ENCODE measurements at regions not wholly inside any gene's neighbourhood (a gene's known extent, or its start where the extent isn't known, plus 50 kb on each side); places are given as distances from the start of the nearest gene placed in this dataset.

DNA sequence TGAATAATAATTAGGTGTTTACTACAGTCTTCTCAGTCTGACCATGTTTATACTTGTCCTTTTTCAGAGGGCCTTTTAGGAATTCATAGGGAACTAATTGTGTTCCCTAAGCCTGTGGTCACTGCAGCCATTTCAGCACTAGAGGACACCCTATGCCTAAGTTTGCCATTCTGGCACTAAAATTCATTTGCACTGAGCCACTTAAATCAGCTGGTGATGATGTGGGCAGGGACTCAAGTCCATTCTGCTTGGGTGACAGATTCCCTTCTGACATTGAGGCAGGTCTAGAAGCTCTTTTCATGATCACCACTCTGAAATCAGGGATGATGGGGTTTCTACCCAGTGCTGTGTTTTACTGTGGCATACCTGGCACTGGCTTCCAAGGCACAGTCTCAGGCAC lies 1178.9 kb upstream of the DIAPH2 start:
- H2BK20ac ChIP-seq (ENCODE audit: low read length) = no peak overlapping the region
- CTCF ChIA-PET (ENCODE audit: partially characterized antibody) = interaction anchor here (0.5 to 0.7 kb wide), 3 partner anchors 18 to 523 kb away, joined by 3 read pairs; no protein-coding TSS in a partner anchor
- DNase-seq (ENCODE audit: low read depth in 1 of 2, low spot score in 2 of 2) (peak in 1 of 2 experiments; percentile 7), FAIRE-seq (peak; percentile 97)
- H3K56ac ChIP-seq (replicated peaks; ENCODE audit: insufficient read length, low read depth, low read length) = no peak overlapping the region
- no peak overlapping the region for H3K9ac ChIP-seq (replicated peaks in 1 of 4; ENCODE audit: extremely low read depth in 1 of 4, low read depth in 3 of 4, low read length in 3 of 4)
- H3K27me3 ChIP-seq (replicated peaks in 1 of 4; ENCODE audit: control insufficient read depth in 3 of 4, extremely low read depth in 1 of 4, insufficient read depth in 3 of 4, low read length in 3 of 4) = no peaks in the 10 kb centered on the region
- H2BK12ac ChIP-seq (ENCODE audit: low read depth, low read length) = no peak overlapping the region
- no peak overlapping the region for H4K5ac ChIP-seq (ENCODE audit: insufficient read length, low read depth, low read length)
- H3K4me1 ChIP-seq (replicated peaks in 1 of 4; ENCODE audit: control insufficient read depth in 3 of 4, insufficient read depth in 4 of 4, low read length in 3 of 4) = no peaks in the 10 kb centered on the region; a peak in 1 of 7 replicates
- H3K23me2 ChIP-seq (ENCODE audit: low read depth, low read length) = no peaks in the 10 kb centered on the region
- H4K20me1 ChIP-seq (replicated peaks in 1 of 2; ENCODE audit: control insufficient read depth in 1 of 2, insufficient read depth in 2 of 2, low read length in 2 of 2) = no peaks in the 10 kb centered on the region
- H3K36me3 ChIP-seq (ENCODE audit: control insufficient read depth in 2 of 4, insufficient read depth in 4 of 4, low read length in 3 of 4) = no peaks in the 10 kb centered on the region
- H2AK5ac ChIP-seq (ENCODE audit: low read depth, low read length) = no peak overlapping the region
- H3K79me2 ChIP-seq (ENCODE audit: control insufficient read depth in 1 of 2, insufficient read depth in 2 of 2, low read length in 2 of 2) = no peaks in the 10 kb centered on the region
- no peak for TF ChIP-seq RNF2 (IDR thresholded peaks at IDR 0.05; ENCODE audit: borderline replicate concordance, low read depth, low read length, missing control alignments, poor library complexity, severe bottlenecking)
- peak in 2 of 3 experiments; percentile 46 to 60; a peak in 3 of 4 replicates for TF ChIP-seq CTCF (IDR thresholded peaks at IDR 0.05; ENCODE audit: control extremely low read depth in 1 of 3, insufficient read depth in 1 of 3, low read depth in 1 of 3, low read length in 3 of 3)
- TF ChIP-seq RAD21 (IDR thresholded peaks at IDR 0.05 in 1 of 2, conservative IDR thresholded peaks at IDR 0.05 in 1 of 2; ENCODE audit: low read depth in 2 of 2, low read length in 2 of 2) = peak; percentile 75 to 84
- H2BK5ac ChIP-seq (ENCODE audit: low read depth, low read length) = no peak overlapping the region
- peak overlapping the region; percentile 19 to 33; a peak in 3 of 4 replicates for H3K4me2 ChIP-seq (ENCODE audit: insufficient read depth in 1 of 2, low read depth in 2 of 2, low read length in 2 of 2)
- no peaks in the 10 kb centered on the region for H3K79me1 ChIP-seq (ENCODE audit: low read depth, low read length)
- no peak overlapping the region for H3K4ac ChIP-seq (replicated peaks; ENCODE audit: insufficient read length, low read depth, low read length)
- no peaks in the 10 kb centered on the region for H3K9me3 ChIP-seq (ENCODE audit: insufficient read depth in 2 of 2, low read depth in 1 of 2, low read length in 1 of 2)
- H2AFZ ChIP-seq (ENCODE audit: low read length) = no peak overlapping the region
- no peak overlapping the region for H4K8ac ChIP-seq (ENCODE audit: extremely low read depth, insufficient read depth, low read length)
- no peak overlapping the region for H2BK120ac ChIP-seq (replicated peaks; ENCODE audit: low read depth, low read length)
- POLR2A ChIA-PET (ENCODE audit: partially characterized antibody) = no interaction called here
- H3K27ac ChIP-seq (ENCODE audit: low read depth, low read length) = no peak overlapping the region
- H3K14ac ChIP-seq (ENCODE audit: insufficient read length) = no peak overlapping the region
- no peak overlapping the region for H3K18ac ChIP-seq (ENCODE audit: extremely low read depth, low read length)
- H2BK15ac ChIP-seq (ENCODE audit: low read length) = no peak overlapping the region
- H3K4me3 ChIP-seq (ENCODE audit: extremely low read depth in 1 of 4, insufficient read depth in 2 of 4, low read depth in 3 of 4, low read length in 4 of 4) = no peak overlapping the region
- H4K91ac ChIP-seq (replicated peaks; ENCODE audit: insufficient read length, low read length) = no peak overlapping the region
- H3K23ac ChIP-seq (ENCODE audit: insufficient read length) = no peak overlapping the region

Measured in H1 (cell line).